ENCODE measurements at regions not wholly inside any gene's neighbourhood (a gene's known extent, or its start where the extent isn't known, plus 50 kb on each side); places are given as distances from the start of the nearest gene placed in this dataset.

DNA sequence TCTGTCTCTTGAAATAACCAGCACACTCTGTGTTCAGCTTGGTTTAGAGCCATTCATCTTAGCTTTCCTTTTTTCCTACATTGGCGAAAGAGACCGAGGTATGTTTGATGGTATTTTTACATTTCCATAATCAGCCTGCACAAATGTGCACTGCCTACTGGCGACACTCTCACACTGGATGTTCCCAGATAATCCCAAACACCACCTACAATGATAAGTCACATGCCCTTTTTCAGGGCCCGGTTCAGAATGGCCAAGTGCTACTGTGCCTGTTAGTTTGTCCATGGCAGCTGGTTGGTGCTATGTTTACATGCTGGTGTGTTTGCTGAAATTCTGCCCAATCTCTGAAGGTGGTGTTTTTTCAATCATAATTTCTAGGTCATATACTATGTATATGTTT, 80.8 kb upstream of the NR3C2 start:
- H3K36me3 ChIP-seq, result no peaks in the 10 kb centered on the region
- ATAC-seq (no peak), DNase-seq (no peak)
- in situ Hi-C loops (cut with MboI; ENCODE audit: low sequenced_read_pairs in 4 of 4) (no loop called here), intact Hi-C loops (cut with DNase I; ENCODE audit: low total_unique reads) (no loop called here)
- H3K27ac ChIP-seq, result no peak overlapping the region
- no peaks in the 10 kb centered on the region for H3K4me1 ChIP-seq
- no peaks in the 10 kb centered on the region for H3K27me3 ChIP-seq
- TF ChIP-seq, protein P1, sequence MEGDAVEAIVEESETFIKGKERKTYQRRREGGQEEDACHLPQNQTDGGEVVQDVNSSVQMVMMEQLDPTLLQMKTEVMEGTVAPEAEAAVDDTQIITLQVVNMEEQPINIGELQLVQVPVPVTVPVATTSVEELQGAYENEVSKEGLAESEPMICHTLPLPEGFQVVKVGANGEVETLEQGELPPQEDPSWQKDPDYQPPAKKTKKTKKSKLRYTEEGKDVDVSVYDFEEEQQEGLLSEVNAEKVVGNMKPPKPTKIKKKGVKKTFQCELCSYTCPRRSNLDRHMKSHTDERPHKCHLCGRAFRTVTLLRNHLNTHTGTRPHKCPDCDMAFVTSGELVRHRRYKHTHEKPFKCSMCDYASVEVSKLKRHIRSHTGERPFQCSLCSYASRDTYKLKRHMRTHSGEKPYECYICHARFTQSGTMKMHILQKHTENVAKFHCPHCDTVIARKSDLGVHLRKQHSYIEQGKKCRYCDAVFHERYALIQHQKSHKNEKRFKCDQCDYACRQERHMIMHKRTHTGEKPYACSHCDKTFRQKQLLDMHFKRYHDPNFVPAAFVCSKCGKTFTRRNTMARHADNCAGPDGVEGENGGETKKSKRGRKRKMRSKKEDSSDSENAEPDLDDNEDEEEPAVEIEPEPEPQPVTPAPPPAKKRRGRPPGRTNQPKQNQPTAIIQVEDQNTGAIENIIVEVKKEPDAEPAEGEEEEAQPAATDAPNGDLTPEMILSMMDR (IDR thresholded peaks at IDR 0.05 in 4 of 5, conservative IDR thresholded peaks at IDR 0.05 in 1 of 5), result no peak
- no peak for TF ChIP-seq POLR2A (IDR thresholded peaks at IDR 0.05)
- no peaks in the 10 kb centered on the region for H3K9me3 ChIP-seq
- H3K4me3 ChIP-seq, result no peak overlapping the region

DNA sequence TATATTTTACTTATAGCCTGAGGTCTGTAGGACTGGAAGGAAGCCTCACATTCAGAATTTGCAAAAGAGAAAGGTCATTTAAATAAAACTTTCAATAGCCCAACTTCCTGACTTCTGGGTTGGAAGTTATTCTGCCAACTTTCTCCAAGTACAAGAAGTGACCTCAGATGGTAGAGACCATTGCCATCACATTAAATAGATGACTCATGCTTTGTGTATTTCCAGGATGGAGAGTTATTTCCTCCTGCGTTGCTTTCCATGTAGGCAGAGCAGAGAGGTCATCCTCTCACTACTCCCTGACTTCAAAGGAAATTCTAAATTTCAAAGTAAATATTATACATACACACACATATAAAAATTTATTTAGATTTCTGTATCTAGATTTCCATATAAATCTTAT, 73.0 kb upstream of the NR3C2 start:
- Histone ChIP-seq H3K27ac (peak overlapping the region in 2 of 4 donors; percentile 3 to 30), H3K4me1 (peaks cover 0 to 3% of the 10 kb centered on the region in 2 donors), H3K4me3 (no peak overlapping the region), H3K27me3 (no peaks in the 10 kb centered on the region), H3K9me3 (no peaks in the 10 kb centered on the region), H3K36me3 (no peaks in the 10 kb centered on the region)
- TF ChIP-seq, protein P1 (IDR thresholded peaks at IDR 0.05 in 4 of 5, conservative IDR thresholded peaks at IDR 0.05 in 1 of 5), result no peak
- TF ChIP-seq POLR2A (IDR thresholded peaks at IDR 0.05), result no peak
- in situ Hi-C loops (cut with MboI; ENCODE audit: low sequenced_read_pairs in 4 of 4), result no loop called here
- DNase-seq, result no peak
- ATAC-seq, result peak; percentile 50 to 60
- intact Hi-C loops (cut with DNase I; ENCODE audit: low total_unique reads), result no loop called here

- ATAC-seq (no peak), DNase-seq (no peak)
- H3K36me3 ChIP-seq, result no peaks in the 10 kb centered on the region
- no peak overlapping the region for H3K4me3 ChIP-seq
- H3K27ac ChIP-seq, result peak overlapping the region in 3 of 4 donors; percentile 3 to 30 (median 10)
- H3K27me3 ChIP-seq, result no peaks in the 10 kb centered on the region
- no peak for TF ChIP-seq POLR2A (IDR thresholded peaks at IDR 0.05)
- H3K9me3 ChIP-seq, result no peaks in the 10 kb centered on the region
- in situ Hi-C loops (cut with MboI; ENCODE audit: low sequenced_read_pairs in 4 of 4), result no loop called here
- intact Hi-C loops (cut with DNase I; ENCODE audit: low total_unique reads), result no loop called here
- H3K4me1 ChIP-seq, result peaks cover 0 to 3% of the 10 kb centered on the region in 2 donors
These were observed 72.4 kb upstream of the NR3C2 start for GRCh38 chr4:148514581-148514980.

GRCh38 chr4:148514041-148514440, 71.8 kb upstream of the NR3C2 start:
- Histone ChIP-seq H3K4me1 (peaks cover 0 to 3% of the 10 kb centered on the region in 2 donors), H3K9me3 (no peaks in the 10 kb centered on the region), H3K36me3 (no peaks in the 10 kb centered on the region), H3K27me3 (no peaks in the 10 kb centered on the region), H3K27ac (no peak overlapping the region), H3K4me3 (no peak overlapping the region)
- TF ChIP-seq, protein P1 (IDR thresholded peaks at IDR 0.05 in 4 of 5, conservative IDR thresholded peaks at IDR 0.05 in 1 of 5), result no peak
- TF ChIP-seq POLR2A (IDR thresholded peaks at IDR 0.05), result no peak
- intact Hi-C loops (cut with DNase I; ENCODE audit: low total_unique reads) (no loop called here), in situ Hi-C loops (cut with MboI; ENCODE audit: low sequenced_read_pairs in 4 of 4) (no loop called here)
- no peak for ATAC-seq
- no peak for DNase-seq

- DNase-seq (no peak), ATAC-seq (no peak)
- Histone ChIP-seq H3K27me3 (no peaks in the 10 kb centered on the region), H3K27ac (no peak overlapping the region), H3K9me3 (no peaks in the 10 kb centered on the region), H3K36me3 (no peaks in the 10 kb centered on the region), H3K4me3 (no peak overlapping the region), H3K4me1 (peaks cover 0 to 3% of the 10 kb centered on the region in 2 donors)
- TF ChIP-seq, protein P1 (IDR thresholded peaks at IDR 0.05 in 4 of 5, conservative IDR thresholded peaks at IDR 0.05 in 1 of 5), result no peak
- TF ChIP-seq POLR2A (IDR thresholded peaks at IDR 0.05), result no peak
- intact Hi-C loops (cut with DNase I; ENCODE audit: low total_unique reads) (no loop called here), in situ Hi-C loops (cut with MboI; ENCODE audit: low sequenced_read_pairs in 4 of 4) (no loop called here)
These were observed 68.0 kb upstream of the NR3C2 start for GRCh38 chr4:148510211-148510610.

All from gastrocnemius medialis (tissue), 4 donors.